ENCODE measurements at regions not wholly inside any gene's neighbourhood (a gene's known extent, or its start where the extent isn't known, plus 50 kb on each side); places are given as distances from the start of the nearest gene placed in this dataset.
"Not testable (repeated sequence)": the region's sequence is repeated elsewhere in the genome, so short reads cannot be mapped to it uniquely, and the experiment has no call there.

DNA sequence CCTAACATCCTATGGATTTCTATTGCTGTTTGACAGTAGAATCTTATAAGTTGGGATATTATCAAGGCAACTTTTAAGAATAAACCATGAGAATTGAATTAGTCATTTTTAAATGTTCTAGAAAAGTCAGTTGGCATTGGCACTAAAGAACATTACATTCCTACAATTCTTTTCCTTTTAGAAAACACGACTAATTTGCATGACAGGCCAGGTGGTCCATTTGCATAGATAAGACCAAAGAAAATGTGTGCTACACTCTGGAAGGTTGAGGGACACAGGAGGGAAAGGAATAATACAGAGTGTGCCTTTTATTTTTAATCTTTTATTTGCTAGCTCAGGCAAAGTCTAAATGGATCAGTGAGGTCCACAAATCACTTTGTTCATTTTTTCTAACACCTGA, 962.3 kb downstream of the EPHA3 start:
- Mint-ChIP-seq H3K4me3 (ENCODE audit: low read depth) (no peak overlapping the region), H3K27me3 (no peaks in the 10 kb centered on the region), H3K9me3 (ENCODE audit: low read depth) (no peaks in the 10 kb centered on the region), H3K27ac (no peak overlapping the region), H3K36me3 (ENCODE audit: insufficient read depth) (no peaks in the 10 kb centered on the region), H3K4me1 (ENCODE audit: low read depth) (no peaks in the 10 kb centered on the region)
- TF ChIP-seq, protein P1, sequence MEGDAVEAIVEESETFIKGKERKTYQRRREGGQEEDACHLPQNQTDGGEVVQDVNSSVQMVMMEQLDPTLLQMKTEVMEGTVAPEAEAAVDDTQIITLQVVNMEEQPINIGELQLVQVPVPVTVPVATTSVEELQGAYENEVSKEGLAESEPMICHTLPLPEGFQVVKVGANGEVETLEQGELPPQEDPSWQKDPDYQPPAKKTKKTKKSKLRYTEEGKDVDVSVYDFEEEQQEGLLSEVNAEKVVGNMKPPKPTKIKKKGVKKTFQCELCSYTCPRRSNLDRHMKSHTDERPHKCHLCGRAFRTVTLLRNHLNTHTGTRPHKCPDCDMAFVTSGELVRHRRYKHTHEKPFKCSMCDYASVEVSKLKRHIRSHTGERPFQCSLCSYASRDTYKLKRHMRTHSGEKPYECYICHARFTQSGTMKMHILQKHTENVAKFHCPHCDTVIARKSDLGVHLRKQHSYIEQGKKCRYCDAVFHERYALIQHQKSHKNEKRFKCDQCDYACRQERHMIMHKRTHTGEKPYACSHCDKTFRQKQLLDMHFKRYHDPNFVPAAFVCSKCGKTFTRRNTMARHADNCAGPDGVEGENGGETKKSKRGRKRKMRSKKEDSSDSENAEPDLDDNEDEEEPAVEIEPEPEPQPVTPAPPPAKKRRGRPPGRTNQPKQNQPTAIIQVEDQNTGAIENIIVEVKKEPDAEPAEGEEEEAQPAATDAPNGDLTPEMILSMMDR (IDR thresholded peaks at IDR 0.05; ENCODE audit: unreplicated experiment): no peak
- no peak for DNase-seq (ENCODE audit: low spot score, unreplicated experiment)

DNA sequence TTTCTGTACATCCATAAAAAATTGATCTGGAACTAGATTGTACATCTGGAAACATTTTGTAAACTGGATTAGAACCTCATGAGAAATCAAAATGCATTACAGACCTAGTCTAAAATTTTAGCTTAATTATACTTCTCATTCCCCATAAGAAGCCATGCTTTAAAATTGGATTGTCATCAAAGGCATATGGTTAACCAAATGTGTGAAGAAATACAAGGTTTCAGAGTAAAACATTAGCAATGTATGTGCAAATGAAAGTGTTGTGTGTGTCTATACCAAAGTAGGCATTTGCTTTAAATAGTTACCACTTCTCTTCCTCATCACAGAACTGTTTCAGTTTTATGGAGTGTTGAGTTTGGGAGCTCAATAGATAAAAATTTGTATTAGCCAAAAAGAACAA, 968.7 kb downstream of the EPHA3 start:
- no peak for DNase-seq (ENCODE audit: low spot score, unreplicated experiment)
- TF ChIP-seq, protein P1 (IDR thresholded peaks at IDR 0.05; ENCODE audit: unreplicated experiment): no peak
- Mint-ChIP-seq H3K4me3 (ENCODE audit: low read depth) (no peak overlapping the region), H3K27me3 (peaks cover 2% of the 10 kb centered on the region), H3K4me1 (ENCODE audit: low read depth) (peaks cover 1% of the 10 kb centered on the region), H3K27ac (no peak overlapping the region), H3K9me3 (ENCODE audit: low read depth) (no peaks in the 10 kb centered on the region), H3K36me3 (ENCODE audit: insufficient read depth) (no peaks in the 10 kb centered on the region)

DNA sequence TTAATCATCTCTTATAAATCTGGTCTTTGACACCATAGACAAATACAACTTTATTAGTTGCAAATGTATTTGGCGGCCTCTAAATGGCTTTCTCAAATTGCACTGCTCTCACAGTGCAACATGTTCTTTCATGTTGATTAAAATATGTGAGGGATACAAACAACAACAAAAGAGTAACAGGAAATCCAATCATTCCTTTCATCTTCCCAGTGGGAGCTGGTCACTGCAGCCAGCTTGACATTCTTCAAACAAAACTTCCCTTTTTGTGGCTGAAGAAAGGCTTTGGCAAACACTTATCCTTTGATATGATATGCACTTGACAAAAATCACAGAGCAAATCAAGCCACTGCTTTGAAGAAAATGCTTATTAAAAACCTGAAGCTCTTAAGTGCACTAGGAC, 973.6 kb downstream of the EPHA3 start:
- Mint-ChIP-seq H3K27me3 (peaks cover 9% of the 10 kb centered on the region), H3K36me3 (ENCODE audit: insufficient read depth) (no peaks in the 10 kb centered on the region), H3K9me3 (ENCODE audit: low read depth) (no peaks in the 10 kb centered on the region), H3K4me1 (ENCODE audit: low read depth) (peaks cover 2% of the 10 kb centered on the region), H3K4me3 (ENCODE audit: low read depth) (no peak overlapping the region), H3K27ac (no peak overlapping the region)
- TF ChIP-seq, protein P1 (IDR thresholded peaks at IDR 0.05; ENCODE audit: unreplicated experiment): no peak
- no peak for DNase-seq (ENCODE audit: low spot score, unreplicated experiment)

DNA sequence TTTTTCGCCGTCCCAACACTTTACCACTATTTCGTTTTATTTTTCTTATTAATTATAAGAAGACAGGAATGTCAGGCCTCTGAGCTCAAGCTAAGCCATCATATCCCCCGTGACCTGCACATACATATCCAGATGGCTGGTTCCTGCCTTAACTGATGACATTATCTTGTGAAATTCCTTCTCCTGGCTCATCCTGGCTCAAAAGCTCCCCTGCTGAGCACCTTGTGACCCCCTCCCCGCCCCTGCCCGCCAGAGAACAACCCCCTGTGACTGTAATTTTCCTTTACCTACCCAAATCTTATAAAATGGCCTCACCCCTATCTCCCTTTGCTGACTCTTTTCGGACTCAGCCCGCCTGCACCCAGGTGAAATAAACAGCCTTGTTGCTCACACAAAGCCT, 978.9 kb downstream of the EPHA3 start:
- not testable (repeated sequence) for H3K36me3 Mint-ChIP-seq (ENCODE audit: insufficient read depth); H3K4me3 Mint-ChIP-seq (ENCODE audit: low read depth); H3K4me1 Mint-ChIP-seq (ENCODE audit: low read depth); DNase-seq (ENCODE audit: low spot score, unreplicated experiment); H3K27ac Mint-ChIP-seq; H3K9me3 Mint-ChIP-seq (ENCODE audit: low read depth)
- peaks cover 20% of the 10 kb centered on the region for H3K27me3 Mint-ChIP-seq

DNA sequence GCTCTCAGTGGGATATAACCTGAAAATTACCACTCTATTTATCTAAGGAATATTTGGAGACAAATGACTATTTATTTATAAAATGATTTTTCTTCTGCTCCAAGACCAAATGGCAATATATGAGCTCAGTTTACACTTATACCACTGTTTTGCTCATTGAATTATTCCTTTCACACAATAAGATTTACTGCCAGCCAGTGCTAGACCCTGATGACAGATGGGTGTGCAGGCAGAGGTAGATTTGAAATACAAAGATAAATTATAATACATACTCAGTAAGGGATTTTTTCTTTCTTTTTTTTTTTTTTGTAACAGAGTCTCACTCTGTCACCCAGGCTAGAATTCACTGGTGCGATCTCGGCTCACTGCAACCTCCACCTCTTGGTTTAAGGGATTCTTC, 980.3 kb downstream of the EPHA3 start:
- TF ChIP-seq, protein P1 (IDR thresholded peaks at IDR 0.05; ENCODE audit: unreplicated experiment): no peak
- Mint-ChIP-seq H3K36me3 (ENCODE audit: insufficient read depth) (no peaks in the 10 kb centered on the region), H3K27ac (no peak overlapping the region), H3K27me3 (peaks cover 13% of the 10 kb centered on the region), H3K4me1 (ENCODE audit: low read depth) (peaks cover 9% of the 10 kb centered on the region), H3K9me3 (ENCODE audit: low read depth) (no peaks in the 10 kb centered on the region), H3K4me3 (ENCODE audit: low read depth) (no peak overlapping the region)
- no peak for DNase-seq (ENCODE audit: low spot score, unreplicated experiment)

DNA sequence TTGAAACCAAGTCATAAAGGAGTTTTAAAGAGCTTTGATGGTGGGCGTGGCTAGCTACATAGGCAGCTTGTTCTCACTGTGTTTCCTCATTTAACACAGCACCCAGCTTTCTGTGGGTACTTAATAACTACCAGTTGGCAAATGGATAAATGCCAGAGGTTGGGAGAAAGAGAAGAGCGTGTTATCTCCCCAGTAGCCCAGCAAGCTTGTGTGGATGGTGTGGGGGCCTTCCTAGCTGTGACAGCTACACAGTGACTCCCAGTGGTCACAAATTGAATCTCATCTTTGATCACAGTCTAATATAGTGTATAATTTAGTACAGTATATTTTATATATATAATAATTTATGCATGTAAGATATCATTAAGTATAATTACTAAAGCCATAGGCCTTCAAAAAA, 984.1 kb downstream of the EPHA3 start:
- H3K27me3 Mint-ChIP-seq: peaks cover 13% of the 10 kb centered on the region
- TF ChIP-seq, protein P1 (IDR thresholded peaks at IDR 0.05; ENCODE audit: unreplicated experiment): peak; percentile 75
- no peak overlapping the region for H3K4me3 Mint-ChIP-seq (ENCODE audit: low read depth)
- peaks cover 8% of the 10 kb centered on the region for H3K4me1 Mint-ChIP-seq (ENCODE audit: low read depth)
- H3K36me3 Mint-ChIP-seq (ENCODE audit: insufficient read depth): no peaks in the 10 kb centered on the region
- no peaks in the 10 kb centered on the region for H3K9me3 Mint-ChIP-seq (ENCODE audit: low read depth)
- no peak overlapping the region for H3K27ac Mint-ChIP-seq
- no peak for DNase-seq (ENCODE audit: low spot score, unreplicated experiment)
